ENCODE measurements at regions not wholly inside any gene's neighbourhood (a gene's known extent, or its start where the extent isn't known, plus 50 kb on each side); places are given as distances from the start of the nearest gene placed in this dataset.

- no peaks in the 10 kb centered on the region for H3K27me3 ChIP-seq
- no peak overlapping the region for H3K4me3 ChIP-seq
- H3K4me1 ChIP-seq, result no peaks in the 10 kb centered on the region
- no peak overlapping the region for H3K27ac ChIP-seq
- intact Hi-C loops (cut with DNase I), result no loop called here
- TF ChIP-seq POLR2AphosphoS5 (IDR thresholded peaks at IDR 0.05; ENCODE audit: insufficient read depth in 1 of 2, low read depth in 1 of 2), result no peak
- TF ChIP-seq POLR2A (IDR thresholded peaks at IDR 0.05), result no peak
- TF ChIP-seq CTCF (IDR thresholded peaks at IDR 0.05), result no peak
- no peaks in the 10 kb centered on the region for H3K36me3 ChIP-seq
- no peaks in the 10 kb centered on the region for H3K9me3 ChIP-seq
- DNase-seq (ENCODE audit: extremely low spot score in 2 of 2), result no peak
Measured at GRCh38 chr1:208885650-208886049, 641.5 kb upstream of the PLXNA2 start.

- Histone ChIP-seq H3K4me3 (no peak overlapping the region), H3K36me3 (no peaks in the 10 kb centered on the region), H3K27ac (no peak overlapping the region), H3K9me3 (no peaks in the 10 kb centered on the region), H3K27me3 (no peaks in the 10 kb centered on the region), H3K4me1 (no peaks in the 10 kb centered on the region)
- TF ChIP-seq CTCF (IDR thresholded peaks at IDR 0.05) (no peak), POLR2A (IDR thresholded peaks at IDR 0.05) (no peak), POLR2AphosphoS5 (IDR thresholded peaks at IDR 0.05; ENCODE audit: insufficient read depth in 1 of 2, low read depth in 1 of 2) (no peak)
- intact Hi-C loops (cut with DNase I), result no loop called here
- DNase-seq (ENCODE audit: extremely low spot score in 2 of 2), result no peak
Measured at GRCh38 chr1:208888376-208888775, 644.2 kb upstream of the PLXNA2 start.

GRCh38 chr1:208892147-208892546, 648.0 kb upstream of the PLXNA2 start:
- intact Hi-C loops (cut with DNase I), result no loop called here
- Histone ChIP-seq H3K4me3 (no peak overlapping the region), H3K4me1 (no peaks in the 10 kb centered on the region), H3K27me3 (no peaks in the 10 kb centered on the region), H3K36me3 (no peaks in the 10 kb centered on the region), H3K9me3 (no peaks in the 10 kb centered on the region), H3K27ac (no peak overlapping the region)
- no peak for DNase-seq (ENCODE audit: extremely low spot score in 2 of 2)
- no peak for TF ChIP-seq POLR2A (IDR thresholded peaks at IDR 0.05)
- TF ChIP-seq POLR2AphosphoS5 (IDR thresholded peaks at IDR 0.05; ENCODE audit: insufficient read depth in 1 of 2, low read depth in 1 of 2), result no peak
- no peak for TF ChIP-seq CTCF (IDR thresholded peaks at IDR 0.05)

GRCh38 chr1:208893251-208893650, 649.1 kb upstream of the PLXNA2 start:
- Histone ChIP-seq H3K9me3 (no peaks in the 10 kb centered on the region), H3K4me1 (no peaks in the 10 kb centered on the region), H3K36me3 (no peaks in the 10 kb centered on the region), H3K27ac (no peak overlapping the region), H3K27me3 (no peaks in the 10 kb centered on the region), H3K4me3 (no peak overlapping the region)
- intact Hi-C loops (cut with DNase I), result no loop called here
- TF ChIP-seq POLR2A (IDR thresholded peaks at IDR 0.05) (no peak), POLR2AphosphoS5 (IDR thresholded peaks at IDR 0.05; ENCODE audit: insufficient read depth in 1 of 2, low read depth in 1 of 2) (no peak), CTCF (IDR thresholded peaks at IDR 0.05) (no peak)
- no peak for DNase-seq (ENCODE audit: extremely low spot score in 2 of 2)

- Histone ChIP-seq H3K27ac (no peak overlapping the region), H3K27me3 (no peaks in the 10 kb centered on the region), H3K9me3 (no peaks in the 10 kb centered on the region), H3K36me3 (no peaks in the 10 kb centered on the region), H3K4me3 (no peak overlapping the region), H3K4me1 (no peaks in the 10 kb centered on the region)
- intact Hi-C loops (cut with DNase I), result no loop called here
- DNase-seq (ENCODE audit: extremely low spot score in 2 of 2), result no peak
- TF ChIP-seq POLR2A (IDR thresholded peaks at IDR 0.05) (no peak), POLR2AphosphoS5 (IDR thresholded peaks at IDR 0.05; ENCODE audit: insufficient read depth in 1 of 2, low read depth in 1 of 2) (no peak), CTCF (IDR thresholded peaks at IDR 0.05) (no peak)
Measured at GRCh38 chr1:208895181-208895580, 651.0 kb upstream of the PLXNA2 start.
